ENCODE measurements at regions not wholly inside any gene's neighbourhood (a gene's known extent, or its start where the extent isn't known, plus 50 kb on each side); places are given as distances from the start of the nearest gene placed in this dataset.

DNA sequence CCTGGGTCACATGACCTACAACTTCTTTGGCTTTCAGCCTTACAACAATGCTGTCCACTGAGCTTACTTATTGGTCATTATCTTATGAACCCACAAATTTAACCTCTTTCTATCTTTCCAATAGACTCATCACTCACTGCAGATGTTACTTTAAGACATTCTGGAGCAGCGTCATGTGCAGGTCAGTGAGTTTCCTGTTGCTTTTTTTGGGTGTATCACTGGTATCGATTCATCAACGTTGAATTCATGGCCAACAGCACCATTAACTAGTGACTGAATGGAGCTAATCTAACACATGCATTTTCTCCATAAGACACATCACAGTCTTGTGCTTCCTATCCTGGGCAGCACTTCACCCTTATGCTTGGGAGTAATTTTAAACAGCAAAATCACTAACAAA lies 672.6 kb upstream of the CDH18 start:
- H3K4me3 ChIP-seq (ENCODE audit: low read depth, low read length), result no peak overlapping the region
- no peaks in the 10 kb centered on the region for H3K27me3 ChIP-seq (ENCODE audit: control insufficient read depth, insufficient read depth, low read length)
- no peak overlapping the region for H3K9ac ChIP-seq (ENCODE audit: low read depth, low read length)
- H3K36me3 ChIP-seq (ENCODE audit: control insufficient read depth, insufficient read depth, low read length), result no peaks in the 10 kb centered on the region
- H3K4me1 ChIP-seq (ENCODE audit: control insufficient read depth, insufficient read depth, low read length), result no peaks in the 10 kb centered on the region
- H3K9me3 ChIP-seq (ENCODE audit: control insufficient read depth, insufficient read depth, low read length), result no peaks in the 10 kb centered on the region

DNA sequence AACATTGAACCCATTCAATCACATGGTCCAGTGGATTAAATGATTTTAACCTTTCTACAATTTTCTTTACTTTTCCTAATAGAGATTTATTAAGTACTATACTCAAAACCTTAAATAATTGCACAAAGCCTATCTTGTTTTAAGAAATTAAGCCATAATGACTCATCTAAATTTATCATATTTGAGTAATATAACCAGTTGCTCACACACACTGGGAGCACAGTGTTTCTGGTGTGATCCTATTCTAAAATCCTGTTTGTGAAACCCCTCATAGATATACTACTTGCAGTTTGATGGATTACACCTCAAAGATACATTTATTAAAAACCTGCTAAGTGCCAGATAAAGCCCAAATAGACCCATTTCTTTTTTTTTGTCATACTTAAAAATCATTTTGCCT lies 668.3 kb upstream of the CDH18 start:
- H3K4me3 ChIP-seq (ENCODE audit: low read depth, low read length), result no peak overlapping the region
- no peaks in the 10 kb centered on the region for H3K9me3 ChIP-seq (ENCODE audit: control insufficient read depth, insufficient read depth, low read length)
- H3K4me1 ChIP-seq (ENCODE audit: control insufficient read depth, insufficient read depth, low read length), result no peaks in the 10 kb centered on the region
- H3K27me3 ChIP-seq (ENCODE audit: control insufficient read depth, insufficient read depth, low read length), result no peaks in the 10 kb centered on the region
- no peaks in the 10 kb centered on the region for H3K36me3 ChIP-seq (ENCODE audit: control insufficient read depth, insufficient read depth, low read length)
- no peak overlapping the region for H3K9ac ChIP-seq (ENCODE audit: low read depth, low read length)

DNA sequence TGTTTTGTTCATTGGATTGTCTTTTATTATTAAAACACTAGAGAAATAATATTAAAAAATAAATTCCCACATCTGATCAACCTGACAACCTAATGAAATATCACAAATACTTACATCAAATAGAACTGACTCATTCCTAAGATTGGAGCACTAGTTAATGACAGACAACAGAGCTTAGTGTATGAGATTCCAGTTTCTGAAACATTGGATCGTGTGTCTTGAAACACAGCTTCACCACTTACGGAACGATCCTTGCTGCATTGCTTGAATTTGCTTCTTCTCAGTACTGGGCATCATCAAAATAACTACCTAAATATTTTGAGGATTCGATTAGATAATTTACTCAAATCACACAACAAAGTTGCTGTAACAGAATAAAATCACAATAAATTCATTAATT lies 667.2 kb upstream of the CDH18 start:
- no peaks in the 10 kb centered on the region for H3K9me3 ChIP-seq (ENCODE audit: control insufficient read depth, insufficient read depth, low read length)
- no peaks in the 10 kb centered on the region for H3K27me3 ChIP-seq (ENCODE audit: control insufficient read depth, insufficient read depth, low read length)
- no peaks in the 10 kb centered on the region for H3K36me3 ChIP-seq (ENCODE audit: control insufficient read depth, insufficient read depth, low read length)
- no peak overlapping the region for H3K4me3 ChIP-seq (ENCODE audit: low read depth, low read length)
- no peaks in the 10 kb centered on the region for H3K4me1 ChIP-seq (ENCODE audit: control insufficient read depth, insufficient read depth, low read length)
- no peak overlapping the region for H3K9ac ChIP-seq (ENCODE audit: low read depth, low read length)

DNA sequence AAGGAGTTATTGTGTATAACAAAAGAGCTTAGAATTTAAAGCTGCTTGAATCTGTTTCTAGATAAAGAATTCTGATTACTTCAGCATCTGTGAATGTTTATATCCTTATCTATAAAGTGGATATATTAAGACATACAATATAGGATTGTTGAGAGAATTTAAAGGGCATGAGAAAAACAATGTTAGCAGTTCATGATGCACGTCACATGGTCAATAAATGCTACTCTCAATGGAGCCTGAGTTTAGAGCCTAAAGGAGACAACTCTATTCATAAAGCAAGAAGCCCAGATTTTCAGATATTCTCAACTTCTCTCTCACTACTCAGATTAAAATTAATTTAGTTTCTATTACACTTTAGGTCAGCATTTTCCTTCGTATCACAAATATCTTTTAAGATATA lies 666.7 kb upstream of the CDH18 start:
- Histone ChIP-seq H3K4me1 (ENCODE audit: control insufficient read depth, insufficient read depth, low read length) (no peaks in the 10 kb centered on the region), H3K27me3 (ENCODE audit: control insufficient read depth, insufficient read depth, low read length) (no peaks in the 10 kb centered on the region), H3K9ac (ENCODE audit: low read depth, low read length) (no peak overlapping the region), H3K36me3 (ENCODE audit: control insufficient read depth, insufficient read depth, low read length) (no peaks in the 10 kb centered on the region), H3K9me3 (ENCODE audit: control insufficient read depth, insufficient read depth, low read length) (no peaks in the 10 kb centered on the region), H3K4me3 (ENCODE audit: low read depth, low read length) (no peak overlapping the region)

DNA sequence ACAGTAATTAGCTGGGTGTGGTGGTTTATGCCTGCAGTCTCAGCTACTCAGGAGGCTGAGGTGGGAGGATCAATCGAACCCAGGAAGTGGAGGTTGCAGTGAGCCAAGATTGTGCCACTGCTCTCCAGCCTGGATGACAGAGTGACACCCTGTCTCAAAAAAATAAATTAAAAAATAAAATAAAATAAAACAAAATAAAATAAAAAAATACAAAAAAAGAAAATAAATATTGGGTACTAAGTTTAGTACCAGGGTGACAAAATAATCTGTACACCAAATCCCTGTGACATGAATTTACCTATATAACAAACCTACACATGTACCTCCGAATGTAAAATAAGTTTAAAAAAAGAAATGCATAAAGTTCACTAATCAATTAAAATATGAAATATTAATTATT lies 666.0 kb upstream of the CDH18 start:
- Histone ChIP-seq H3K27me3 (ENCODE audit: control insufficient read depth, insufficient read depth, low read length) (no peaks in the 10 kb centered on the region), H3K9me3 (ENCODE audit: control insufficient read depth, insufficient read depth, low read length) (no peaks in the 10 kb centered on the region), H3K4me1 (ENCODE audit: control insufficient read depth, insufficient read depth, low read length) (no peaks in the 10 kb centered on the region), H3K36me3 (ENCODE audit: control insufficient read depth, insufficient read depth, low read length) (no peaks in the 10 kb centered on the region), H3K9ac (ENCODE audit: low read depth, low read length) (no peak overlapping the region), H3K4me3 (ENCODE audit: low read depth, low read length) (no peak overlapping the region)

DNA sequence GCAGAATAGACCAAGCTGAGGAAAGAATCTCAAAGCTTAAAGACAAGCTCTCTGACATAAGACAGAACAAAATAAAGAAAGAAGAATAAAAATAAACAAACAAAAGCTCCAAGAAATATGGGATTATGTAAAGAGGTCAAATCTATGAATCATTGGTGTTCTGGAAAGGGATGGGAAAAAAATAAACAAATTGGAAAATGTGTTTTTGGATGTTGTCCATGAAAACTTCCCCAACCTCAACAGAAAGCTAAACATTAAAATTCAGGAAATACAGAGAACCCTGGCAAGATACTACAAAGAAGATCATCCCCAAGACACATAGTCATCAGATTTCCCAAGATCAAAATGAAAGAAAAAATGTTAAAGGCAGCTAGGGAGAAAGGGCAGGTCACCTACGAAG lies 662.0 kb upstream of the CDH18 start:
- Histone ChIP-seq H3K4me1 (ENCODE audit: control insufficient read depth, insufficient read depth, low read length) (peaks cover 6% of the 10 kb centered on the region), H3K9ac (ENCODE audit: low read depth, low read length) (no peak overlapping the region), H3K36me3 (ENCODE audit: control insufficient read depth, insufficient read depth, low read length) (no peaks in the 10 kb centered on the region), H3K4me3 (ENCODE audit: low read depth, low read length) (no peak overlapping the region), H3K27me3 (ENCODE audit: control insufficient read depth, insufficient read depth, low read length) (no peaks in the 10 kb centered on the region), H3K9me3 (ENCODE audit: control insufficient read depth, insufficient read depth, low read length) (no peaks in the 10 kb centered on the region)

DNA sequence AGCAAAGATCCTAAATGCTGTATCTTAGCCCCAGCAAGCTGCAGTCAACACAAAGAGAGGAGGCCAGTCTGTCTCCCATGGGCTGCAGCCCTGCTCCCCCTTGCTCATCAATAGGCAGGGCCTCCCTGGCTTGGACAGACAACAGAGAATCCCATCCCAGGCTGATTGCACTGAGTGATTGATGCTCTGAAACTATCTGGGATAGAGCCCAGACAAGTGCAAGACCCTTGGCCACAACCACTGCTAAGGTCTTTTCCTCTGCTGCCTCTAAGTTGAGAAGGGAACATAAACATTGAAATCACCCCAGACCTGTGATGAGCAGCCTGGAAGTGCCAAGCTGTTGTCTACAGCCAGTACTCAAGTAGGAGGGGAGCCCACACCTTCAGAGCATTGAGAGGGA lies 661.0 kb upstream of the CDH18 start:
- Histone ChIP-seq H3K4me3 (ENCODE audit: low read depth, low read length) (no peak overlapping the region), H3K9me3 (ENCODE audit: control insufficient read depth, insufficient read depth, low read length) (no peaks in the 10 kb centered on the region), H3K9ac (ENCODE audit: low read depth, low read length) (no peak overlapping the region), H3K4me1 (ENCODE audit: control insufficient read depth, insufficient read depth, low read length) (peaks cover 6% of the 10 kb centered on the region), H3K27me3 (ENCODE audit: control insufficient read depth, insufficient read depth, low read length) (no peaks in the 10 kb centered on the region), H3K36me3 (ENCODE audit: control insufficient read depth, insufficient read depth, low read length) (no peaks in the 10 kb centered on the region)

DNA sequence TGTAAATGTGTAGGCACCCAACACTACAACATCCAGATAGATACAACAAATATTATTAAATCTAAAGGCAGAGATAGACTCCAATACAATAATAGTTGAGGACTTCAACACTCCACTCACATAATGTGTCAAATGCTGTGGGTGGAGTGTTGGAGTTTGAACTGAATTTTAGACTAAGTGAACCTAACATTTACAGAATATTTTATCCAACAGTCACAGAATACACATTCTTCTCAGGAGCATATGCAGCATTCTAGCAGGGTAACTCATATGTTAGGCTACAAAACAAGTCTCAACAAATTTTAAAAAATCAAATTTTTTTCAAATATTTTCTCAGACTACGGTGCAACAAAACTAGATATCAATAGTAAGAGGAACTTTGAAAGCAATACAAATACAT lies 648.7 kb upstream of the CDH18 start:
- Histone ChIP-seq H3K36me3 (ENCODE audit: control insufficient read depth, insufficient read depth, low read length) (no peaks in the 10 kb centered on the region), H3K4me3 (ENCODE audit: low read depth, low read length) (no peak overlapping the region), H3K4me1 (ENCODE audit: control insufficient read depth, insufficient read depth, low read length) (no peaks in the 10 kb centered on the region), H3K9ac (ENCODE audit: low read depth, low read length) (no peak overlapping the region), H3K9me3 (ENCODE audit: control insufficient read depth, insufficient read depth, low read length) (no peaks in the 10 kb centered on the region), H3K27me3 (ENCODE audit: control insufficient read depth, insufficient read depth, low read length) (no peaks in the 10 kb centered on the region)

DNA sequence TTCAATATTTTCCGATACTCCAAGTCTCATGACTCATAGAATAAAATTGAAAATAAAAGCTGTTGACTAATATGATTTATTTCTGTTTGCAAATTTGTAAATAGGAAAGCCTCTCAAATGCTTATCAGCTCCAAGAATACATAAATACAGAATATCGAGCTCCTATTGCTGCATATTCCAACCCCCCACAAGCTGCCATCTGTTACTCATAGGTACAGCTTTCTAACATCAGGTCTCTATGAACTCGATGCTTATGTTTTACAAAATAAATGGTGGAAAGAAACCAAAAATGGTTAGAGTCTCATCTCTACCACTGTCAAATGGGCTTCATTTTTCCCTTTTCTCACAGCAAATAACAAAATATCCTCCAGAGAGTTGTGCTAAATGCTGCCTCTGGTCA lies 631.6 kb upstream of the CDH18 start:
- Histone ChIP-seq H3K36me3 (ENCODE audit: control insufficient read depth, insufficient read depth, low read length) (no peaks in the 10 kb centered on the region), H3K4me1 (ENCODE audit: control insufficient read depth, insufficient read depth, low read length) (no peaks in the 10 kb centered on the region), H3K27me3 (ENCODE audit: control insufficient read depth, insufficient read depth, low read length) (no peaks in the 10 kb centered on the region), H3K9ac (ENCODE audit: low read depth, low read length) (no peak overlapping the region), H3K9me3 (ENCODE audit: control insufficient read depth, insufficient read depth, low read length) (no peaks in the 10 kb centered on the region), H3K4me3 (ENCODE audit: low read depth, low read length) (no peak overlapping the region)

DNA sequence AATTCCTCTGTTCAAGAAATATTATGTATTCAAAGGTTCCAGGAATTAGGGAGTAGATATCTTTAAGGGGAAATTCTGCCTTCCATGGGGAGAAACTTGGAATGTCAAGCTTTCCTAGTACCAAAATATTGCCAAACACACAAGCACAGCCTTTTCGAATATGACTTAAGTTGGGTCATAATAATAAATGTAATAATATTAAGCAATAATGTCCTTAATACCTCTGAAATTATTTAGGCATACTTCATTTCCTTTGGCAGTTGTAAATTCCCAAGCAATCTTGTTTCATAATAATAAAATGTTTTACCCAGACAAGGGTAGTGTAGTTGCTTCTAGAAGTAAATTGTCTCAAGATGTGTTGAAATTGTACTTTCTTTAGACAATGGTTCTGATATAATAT lies 630.3 kb upstream of the CDH18 start:
- Histone ChIP-seq H3K36me3 (ENCODE audit: control insufficient read depth, insufficient read depth, low read length) (no peaks in the 10 kb centered on the region), H3K9ac (ENCODE audit: low read depth, low read length) (no peak overlapping the region), H3K9me3 (ENCODE audit: control insufficient read depth, insufficient read depth, low read length) (no peaks in the 10 kb centered on the region), H3K4me1 (ENCODE audit: control insufficient read depth, insufficient read depth, low read length) (no peaks in the 10 kb centered on the region), H3K27me3 (ENCODE audit: control insufficient read depth, insufficient read depth, low read length) (no peaks in the 10 kb centered on the region), H3K4me3 (ENCODE audit: low read depth, low read length) (no peak overlapping the region)

DNA sequence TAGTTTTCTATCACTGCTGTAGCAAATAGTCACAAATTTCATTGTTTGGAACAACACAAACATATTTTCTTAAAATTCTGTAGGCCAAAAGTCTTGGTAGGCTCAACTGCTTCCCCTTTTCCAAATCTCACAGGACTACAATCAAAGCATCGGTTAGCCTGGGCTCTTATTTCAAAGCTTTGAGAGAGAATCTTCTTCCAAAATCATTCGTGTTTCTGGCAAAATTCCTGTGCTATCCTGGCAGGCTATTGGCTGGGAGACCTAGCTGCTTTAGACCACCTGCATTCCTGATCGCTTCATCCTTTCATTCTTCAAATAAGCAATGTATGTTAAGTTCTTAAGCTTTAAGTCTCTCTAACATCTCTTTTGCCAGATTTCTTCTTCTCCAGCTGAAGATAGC lies 629.8 kb upstream of the CDH18 start:
- Histone ChIP-seq H3K9me3 (ENCODE audit: control insufficient read depth, insufficient read depth, low read length) (no peaks in the 10 kb centered on the region), H3K36me3 (ENCODE audit: control insufficient read depth, insufficient read depth, low read length) (no peaks in the 10 kb centered on the region), H3K4me1 (ENCODE audit: control insufficient read depth, insufficient read depth, low read length) (no peaks in the 10 kb centered on the region), H3K27me3 (ENCODE audit: control insufficient read depth, insufficient read depth, low read length) (no peaks in the 10 kb centered on the region), H3K4me3 (ENCODE audit: low read depth, low read length) (no peak overlapping the region), H3K9ac (ENCODE audit: low read depth, low read length) (no peak overlapping the region)

DNA sequence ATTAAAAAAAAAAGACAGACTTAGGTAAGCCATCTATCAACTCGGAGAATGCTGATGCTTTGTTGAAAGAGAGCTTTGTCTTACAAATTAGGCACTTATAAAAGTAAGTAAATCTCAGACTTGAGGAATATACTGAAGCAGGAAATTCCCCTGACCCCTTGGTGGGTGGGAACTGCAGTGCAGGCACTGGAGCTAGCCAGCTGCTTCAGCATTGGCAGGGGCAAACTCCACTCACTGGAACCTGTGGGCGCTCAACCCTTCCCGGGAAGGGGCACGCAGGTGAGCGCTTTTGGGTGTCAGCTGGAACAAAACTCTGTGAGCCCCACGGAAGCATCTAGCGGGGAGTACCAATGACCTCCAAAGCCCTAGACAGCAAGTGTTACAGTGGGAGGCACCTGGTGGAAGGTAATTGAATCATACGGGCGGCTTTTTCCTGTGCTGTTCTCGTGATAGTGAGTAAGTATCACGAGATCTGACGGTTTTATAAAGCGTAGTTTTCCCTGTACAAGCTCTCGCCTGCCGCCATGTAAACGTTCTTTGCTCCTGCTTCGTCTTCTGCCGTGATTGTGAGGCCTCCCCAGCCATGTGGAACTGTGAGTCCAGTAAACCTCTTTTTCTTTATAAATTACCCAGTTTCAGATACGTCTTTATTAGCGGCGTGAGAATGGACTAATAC lies 628.0 kb upstream of the CDH18 start:
- Histone ChIP-seq H3K4me3 (ENCODE audit: low read depth, low read length) (no peak overlapping the region), H3K9ac (ENCODE audit: low read depth, low read length) (no peak overlapping the region), H3K4me1 (ENCODE audit: control insufficient read depth, insufficient read depth, low read length) (no peaks in the 10 kb centered on the region), H3K27me3 (ENCODE audit: control insufficient read depth, insufficient read depth, low read length) (no peaks in the 10 kb centered on the region), H3K9me3 (ENCODE audit: control insufficient read depth, insufficient read depth, low read length) (no peaks in the 10 kb centered on the region), H3K36me3 (ENCODE audit: control insufficient read depth, insufficient read depth, low read length) (no peaks in the 10 kb centered on the region)

Data from iPS-15b (cell line).